ENCODE measurements at regions not wholly inside any gene's neighbourhood (a gene's known extent, or its start where the extent isn't known, plus 50 kb on each side); places are given as distances from the start of the nearest gene placed in this dataset.

DNA sequence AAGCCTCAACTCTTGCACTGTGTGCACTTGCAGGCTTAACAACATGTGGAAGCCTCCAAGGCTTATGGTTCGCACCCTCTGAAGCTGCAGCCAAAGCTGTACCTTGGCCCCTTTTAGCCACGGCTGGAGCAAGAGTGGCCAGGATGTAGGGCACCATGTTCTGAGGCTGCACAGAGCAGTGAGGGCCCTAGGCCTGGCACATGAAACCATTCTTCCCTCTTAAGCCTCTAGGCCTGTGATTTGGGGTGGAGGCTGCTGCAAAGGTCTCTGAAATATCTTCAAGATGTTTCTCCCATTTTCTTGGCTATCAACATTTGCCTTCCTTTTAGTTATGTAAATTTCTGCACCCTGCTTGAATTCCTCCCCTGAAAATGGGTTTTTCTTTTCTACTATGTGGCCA is 161.9 kb upstream of the SPATS2L start:
- TF ChIP-seq CTCF (IDR thresholded peaks at IDR 0.05; ENCODE audit: borderline replicate concordance, extremely low read depth, low read length, poor library complexity, severe bottlenecking) = no peak
- TF ChIP-seq EZH2 (IDR thresholded peaks at IDR 0.05; ENCODE audit: borderline replicate concordance, low read depth, low read length, severe bottlenecking) = no peak

All from DND-41 (cell line).